IPS-15b (cell line): ENCODE measurements at regions not wholly inside any gene's neighbourhood (a gene's known extent, or its start where the extent isn't known, plus 50 kb on each side); places are given as distances from the start of the nearest gene placed in this dataset.
"Not testable (repeated sequence)": the region's sequence is repeated elsewhere in the genome, so short reads cannot be mapped to it uniquely, and the experiment has no call there.

Source experiments
- H3K27me3 ChIP-seq: one replicate; pipeline ENCODE4 v1.6.1; 2013; ENCODE audit warnings: low read length; ENCODE audit not compliant: control insufficient read depth, insufficient read depth
- H3K36me3 ChIP-seq: one replicate; pipeline ENCODE4 v1.6.1; 2013; ENCODE audit warnings: low read length; ENCODE audit not compliant: control insufficient read depth, insufficient read depth
- H3K4me1 ChIP-seq: one replicate; pipeline ENCODE4 v1.6.1; 2013; ENCODE audit warnings: mild to moderate bottlenecking, low read length; ENCODE audit not compliant: control insufficient read depth, insufficient read depth
- H3K4me3 ChIP-seq: one replicate; pipeline ENCODE4 v1.5.1; 2013; ENCODE audit warnings: low read depth, low read length
- H3K9ac ChIP-seq: one replicate; pipeline ENCODE4 v1.6.1; 2013; ENCODE audit warnings: low read depth, mild to moderate bottlenecking, low read length
- H3K9me3 ChIP-seq: one replicate; pipeline ENCODE4 v1.6.1; 2013; ENCODE audit warnings: mild to moderate bottlenecking, low read length; ENCODE audit not compliant: control insufficient read depth, insufficient read depth

DNA sequence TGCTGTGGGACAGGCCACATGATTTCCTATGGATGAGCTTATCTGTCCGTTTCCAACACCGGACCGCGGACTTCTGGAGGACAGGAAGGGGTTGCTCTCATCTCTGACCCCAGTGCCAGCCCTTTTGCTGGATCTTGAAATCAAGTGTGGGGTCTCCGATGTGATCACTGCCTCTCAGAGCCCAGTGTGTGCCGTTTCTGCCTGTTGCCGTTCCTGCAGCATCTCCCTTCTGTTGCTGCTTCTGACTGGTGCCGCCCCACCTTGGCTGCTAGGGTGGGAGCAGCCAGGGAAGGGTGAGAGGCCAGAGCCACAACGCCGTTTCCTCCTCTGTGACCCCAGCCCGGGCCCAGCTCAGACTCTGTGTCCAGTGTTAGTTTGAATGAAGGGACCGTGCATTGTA is 67.3 kb upstream of the WNT4 start:
- Histone ChIP-seq H3K36me3 (no peaks in the 10 kb centered on the region), H3K27me3 (no peaks in the 10 kb centered on the region), H3K4me3 (no peak overlapping the region), H3K4me1 (no peaks in the 10 kb centered on the region), H3K9me3 (no peaks in the 10 kb centered on the region), H3K9ac (no peak overlapping the region)

DNA sequence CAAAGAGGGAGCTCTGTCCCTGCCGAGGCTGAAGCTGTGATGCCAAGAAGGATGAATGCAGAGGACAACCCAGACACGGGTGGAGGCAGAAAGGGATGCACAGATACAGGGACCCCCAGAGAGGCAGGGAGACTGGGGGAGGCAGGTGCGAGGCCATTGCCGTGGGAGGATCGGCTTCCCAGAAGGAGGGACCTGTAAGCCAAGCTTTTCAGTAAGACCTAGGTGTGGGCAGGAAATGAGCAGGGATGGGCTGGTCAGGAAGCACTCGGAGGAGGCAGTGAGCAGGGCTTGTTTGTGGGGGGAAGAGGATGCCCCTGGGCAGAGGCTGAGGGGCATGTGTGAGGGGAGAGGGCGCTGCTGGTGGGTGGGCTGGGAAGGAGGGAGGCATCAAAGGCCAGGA is 67.7 kb upstream of the WNT4 start:
- H3K9me3 ChIP-seq, result no peaks in the 10 kb centered on the region
- H3K27me3 ChIP-seq, result no peaks in the 10 kb centered on the region
- no peaks in the 10 kb centered on the region for H3K4me1 ChIP-seq
- no peaks in the 10 kb centered on the region for H3K36me3 ChIP-seq
- H3K4me3 ChIP-seq, result no peak overlapping the region
- no peak overlapping the region for H3K9ac ChIP-seq

DNA sequence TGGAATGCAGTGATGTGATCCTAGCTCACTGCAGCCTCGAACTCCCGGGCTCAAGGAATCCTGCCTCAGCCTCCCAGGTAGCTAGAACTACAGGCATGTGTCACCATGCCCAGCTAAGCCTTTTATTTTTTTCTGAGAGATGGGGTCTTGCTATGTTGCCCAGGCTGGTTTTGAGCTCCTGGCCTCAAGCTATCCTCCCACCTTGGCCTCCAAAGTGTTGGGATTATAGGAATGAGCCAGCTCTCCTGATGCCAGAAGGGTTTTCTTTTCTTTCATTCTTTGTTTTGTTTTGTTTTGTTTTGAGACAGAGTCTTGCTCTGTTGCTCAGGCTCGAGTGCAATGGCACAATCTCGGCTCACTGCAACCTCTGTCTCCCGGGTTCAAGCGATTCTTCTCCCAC is 68.6 kb upstream of the WNT4 start:
- H3K27me3 ChIP-seq, H3K9me3 ChIP-seq, H3K36me3 ChIP-seq, H3K4me1 ChIP-seq, H3K4me3 ChIP-seq, H3K9ac ChIP-seq: not testable (repeated sequence)

DNA sequence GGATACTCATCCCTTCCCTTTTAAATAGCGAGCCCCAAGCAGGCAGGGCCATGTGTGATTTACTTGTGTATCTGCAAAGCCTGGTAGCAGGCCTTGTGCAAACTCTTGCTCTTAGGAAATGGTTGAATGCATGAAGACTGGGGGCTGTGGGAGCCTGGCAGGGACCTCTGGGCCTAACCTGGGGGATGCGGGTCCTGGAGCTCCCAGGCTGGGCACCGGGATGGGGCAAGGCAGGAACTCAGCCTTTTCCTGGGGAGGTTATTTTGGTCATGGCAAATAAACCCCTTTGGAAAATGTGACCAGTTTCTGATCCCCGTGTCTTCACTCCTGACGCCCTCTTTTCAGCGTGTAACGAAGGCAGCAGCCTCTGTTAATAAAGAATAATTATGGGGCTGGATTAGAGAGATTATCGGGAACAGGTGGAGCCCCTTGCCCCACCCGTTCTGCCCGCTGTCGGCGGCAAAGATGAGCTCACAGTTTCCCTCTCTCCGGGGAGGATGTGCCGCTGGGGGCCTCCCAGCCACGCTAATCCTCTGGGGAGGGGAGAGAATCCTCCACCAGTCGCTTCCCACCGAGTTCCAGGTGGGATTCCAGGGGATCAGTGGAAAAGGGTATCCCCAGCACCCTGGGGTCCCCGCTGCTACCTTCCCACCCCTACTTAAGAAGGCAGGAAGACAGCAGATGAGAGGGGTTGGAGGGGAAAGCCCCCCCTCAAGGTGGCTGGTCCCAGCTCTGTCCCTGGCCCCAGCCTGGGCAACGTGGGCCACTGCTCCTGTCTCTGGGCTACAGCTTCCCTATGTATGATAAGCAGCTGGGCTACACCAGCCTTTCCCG is 69.7 kb upstream of the WNT4 start:
- Histone ChIP-seq H3K9me3 (no peaks in the 10 kb centered on the region), H3K27me3 (no peaks in the 10 kb centered on the region), H3K4me1 (no peaks in the 10 kb centered on the region), H3K4me3 (no peak overlapping the region), H3K9ac (no peak overlapping the region), H3K36me3 (no peaks in the 10 kb centered on the region)

DNA sequence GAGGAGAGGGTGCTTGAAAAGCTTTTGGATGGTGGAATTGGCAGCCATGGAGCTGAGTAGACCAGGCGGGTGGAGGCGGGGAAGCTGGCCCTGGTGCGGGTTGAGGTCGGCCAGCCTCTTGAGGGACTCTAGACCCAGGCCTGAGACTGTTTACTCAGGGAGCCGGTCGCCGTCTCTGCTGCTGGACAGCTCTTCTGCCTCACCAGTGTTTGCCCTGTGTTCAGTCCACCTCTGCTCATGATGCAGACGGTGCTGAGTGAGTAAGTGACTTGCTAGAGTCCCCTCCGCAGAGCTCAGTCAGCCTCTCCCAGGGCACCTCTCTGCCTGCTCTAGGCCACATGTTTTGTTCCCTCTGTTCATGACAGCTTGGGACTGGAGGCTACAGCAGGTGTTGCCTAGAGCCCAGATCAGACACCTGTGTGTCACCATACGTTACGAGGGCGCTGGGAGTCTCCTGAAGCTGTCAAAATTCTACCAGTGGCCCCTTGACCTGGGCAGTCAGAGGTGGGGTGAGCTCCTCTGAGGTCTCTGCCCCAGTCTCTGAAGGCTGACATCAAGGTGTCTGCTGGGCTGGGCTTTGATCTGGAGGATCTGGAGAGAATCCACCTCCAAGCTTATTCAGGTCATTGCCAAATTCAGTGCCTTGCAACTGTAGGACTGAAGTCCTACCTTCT is 73.5 kb upstream of the WNT4 start:
- Histone ChIP-seq H3K9ac (no peak overlapping the region), H3K36me3 (no peaks in the 10 kb centered on the region), H3K4me1 (no peaks in the 10 kb centered on the region), H3K9me3 (no peaks in the 10 kb centered on the region), H3K27me3 (no peaks in the 10 kb centered on the region), H3K4me3 (no peak overlapping the region)

DNA sequence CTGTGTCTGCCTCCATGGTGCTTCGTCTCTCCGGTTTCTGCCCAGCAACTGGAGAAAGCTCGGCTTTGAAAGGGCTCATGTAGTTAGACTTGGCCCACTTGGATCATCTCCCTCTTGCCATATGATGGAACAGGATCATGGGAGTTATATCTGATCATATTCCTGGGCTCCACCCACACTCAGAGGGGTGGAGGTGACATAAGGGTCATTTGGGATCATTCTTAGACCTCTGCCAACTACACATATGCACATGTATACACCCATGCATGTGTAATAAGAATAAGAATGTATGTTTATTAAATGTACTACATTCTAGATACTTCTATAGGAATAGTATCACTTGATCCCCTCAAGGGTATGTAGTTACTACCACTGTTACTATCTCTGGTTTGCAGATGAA is 74.1 kb upstream of the WNT4 start:
- no peak overlapping the region for H3K9ac ChIP-seq
- no peak overlapping the region for H3K4me3 ChIP-seq
- H3K4me1 ChIP-seq, result no peaks in the 10 kb centered on the region
- no peaks in the 10 kb centered on the region for H3K36me3 ChIP-seq
- H3K9me3 ChIP-seq, result no peaks in the 10 kb centered on the region
- H3K27me3 ChIP-seq, result no peaks in the 10 kb centered on the region

DNA sequence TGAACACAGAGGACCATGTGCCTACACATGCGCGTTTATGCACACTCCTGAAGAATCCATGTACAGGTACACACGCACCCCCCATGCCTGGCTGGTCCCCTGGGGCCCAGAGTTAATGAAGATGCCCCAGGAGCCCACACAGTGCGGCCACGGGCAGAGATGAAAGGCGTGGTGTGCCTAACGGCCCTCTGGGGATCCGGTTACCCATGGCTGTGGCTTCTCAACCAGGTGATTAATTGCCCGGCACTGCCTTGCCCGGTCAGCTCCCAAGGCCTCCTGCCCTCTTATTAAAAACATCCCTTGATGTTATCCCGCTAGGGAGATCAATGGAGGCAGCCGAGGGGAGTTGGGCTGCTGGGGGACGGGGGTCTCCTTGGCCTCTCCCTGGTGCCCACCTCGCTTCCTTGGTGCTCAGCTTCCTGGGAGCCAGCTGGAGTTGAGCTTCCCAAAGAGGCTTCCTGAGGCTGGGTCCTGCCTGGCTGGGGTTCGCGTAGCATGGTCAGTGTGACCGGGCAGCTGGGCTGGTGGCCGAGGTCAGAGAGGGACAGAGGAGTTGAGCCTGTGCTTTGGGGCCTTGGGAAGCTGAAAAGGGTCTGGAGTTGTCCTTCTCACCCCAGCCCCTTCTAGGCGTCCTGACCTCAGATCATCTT is 75.0 kb upstream of the WNT4 start:
- no peak overlapping the region for H3K4me3 ChIP-seq
- H3K9ac ChIP-seq, result no peak overlapping the region
- H3K36me3 ChIP-seq, result no peaks in the 10 kb centered on the region
- no peaks in the 10 kb centered on the region for H3K4me1 ChIP-seq
- no peaks in the 10 kb centered on the region for H3K27me3 ChIP-seq
- H3K9me3 ChIP-seq, result no peaks in the 10 kb centered on the region

DNA sequence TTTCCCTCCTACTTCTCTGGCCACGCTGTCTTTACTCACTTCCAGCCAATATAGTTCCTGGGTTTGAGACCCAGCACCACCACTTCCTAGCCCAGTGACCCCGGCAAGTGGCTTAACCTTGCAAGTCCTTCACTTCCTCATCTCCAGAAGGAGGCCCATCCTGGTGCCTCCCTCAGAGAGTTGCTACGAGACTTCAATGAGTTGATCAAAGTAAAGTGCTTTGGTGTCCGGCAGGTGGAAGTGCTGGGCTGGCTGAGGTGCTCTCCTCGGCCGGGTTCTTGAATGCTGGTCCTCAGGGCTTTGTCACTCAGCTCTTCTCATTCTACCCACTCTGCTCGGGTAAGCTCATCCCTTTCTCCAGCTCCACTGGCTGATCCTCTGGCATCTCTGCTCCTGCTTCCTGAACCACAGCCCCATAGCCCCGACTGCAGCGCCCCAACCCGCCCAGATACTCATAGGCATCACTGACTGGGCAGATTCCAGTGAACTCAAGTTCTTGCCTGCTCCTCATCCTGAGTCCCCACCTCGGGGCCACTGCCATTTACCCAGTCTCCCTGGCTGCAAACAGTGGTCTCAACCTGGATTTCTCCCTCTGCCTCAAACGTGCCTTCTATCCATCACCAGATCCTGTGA is 75.8 kb upstream of the WNT4 start:
- H3K4me3 ChIP-seq, result no peak overlapping the region
- H3K9ac ChIP-seq, result no peak overlapping the region
- no peaks in the 10 kb centered on the region for H3K4me1 ChIP-seq
- H3K9me3 ChIP-seq, result no peaks in the 10 kb centered on the region
- H3K27me3 ChIP-seq, result no peaks in the 10 kb centered on the region
- H3K36me3 ChIP-seq, result no peaks in the 10 kb centered on the region

GRCh38 chr1:22221233-22221780 is 78.4 kb upstream of the WNT4 start:
- no peaks in the 10 kb centered on the region for H3K27me3 ChIP-seq
- H3K9me3 ChIP-seq, result no peaks in the 10 kb centered on the region
- no peak overlapping the region for H3K9ac ChIP-seq
- no peaks in the 10 kb centered on the region for H3K36me3 ChIP-seq
- H3K4me1 ChIP-seq, result no peaks in the 10 kb centered on the region
- no peak overlapping the region for H3K4me3 ChIP-seq

- no peak overlapping the region for H3K9ac ChIP-seq
- no peaks in the 10 kb centered on the region for H3K27me3 ChIP-seq
These were observed 79.8 kb upstream of the WNT4 start for GRCh38 chr1:22222723-22223122.

DNA sequence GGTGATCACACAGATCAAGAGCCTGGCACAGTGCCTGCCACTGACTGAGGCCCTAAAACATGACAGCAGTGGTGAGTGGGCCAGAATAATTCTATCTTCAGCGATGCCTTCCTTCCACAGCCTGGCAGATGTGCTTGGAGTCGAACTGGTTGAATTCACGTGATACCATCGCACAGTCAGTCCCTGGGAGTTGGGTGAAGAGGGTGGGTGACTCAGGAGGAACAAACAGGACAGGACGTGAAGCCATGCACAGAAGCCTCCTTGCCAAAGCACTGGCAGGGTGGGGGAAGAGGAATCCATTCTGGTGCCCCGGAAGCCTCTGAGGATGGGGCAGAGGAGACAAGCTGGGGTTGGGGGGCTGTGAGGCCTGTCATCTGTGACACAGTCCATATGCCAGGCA is 80.3 kb upstream of the WNT4 start:
- Histone ChIP-seq H3K4me3 (no peak overlapping the region), H3K9me3 (no peaks in the 10 kb centered on the region), H3K4me1 (no peaks in the 10 kb centered on the region), H3K36me3 (no peaks in the 10 kb centered on the region), H3K27me3 (no peaks in the 10 kb centered on the region), H3K9ac (no peak overlapping the region)

More at GRCh38 chr1:22222723-22223122, 79.8 kb upstream of the WNT4 start:
- Histone ChIP-seq H3K9me3 (no peaks in the 10 kb centered on the region), H3K4me3 (no peak overlapping the region), H3K36me3 (no peaks in the 10 kb centered on the region), H3K4me1 (no peaks in the 10 kb centered on the region)
